ENCODE measurements at regions not wholly inside any gene's neighbourhood (a gene's known extent, or its start where the extent isn't known, plus 50 kb on each side); places are given as distances from the start of the nearest gene placed in this dataset.

DNA sequence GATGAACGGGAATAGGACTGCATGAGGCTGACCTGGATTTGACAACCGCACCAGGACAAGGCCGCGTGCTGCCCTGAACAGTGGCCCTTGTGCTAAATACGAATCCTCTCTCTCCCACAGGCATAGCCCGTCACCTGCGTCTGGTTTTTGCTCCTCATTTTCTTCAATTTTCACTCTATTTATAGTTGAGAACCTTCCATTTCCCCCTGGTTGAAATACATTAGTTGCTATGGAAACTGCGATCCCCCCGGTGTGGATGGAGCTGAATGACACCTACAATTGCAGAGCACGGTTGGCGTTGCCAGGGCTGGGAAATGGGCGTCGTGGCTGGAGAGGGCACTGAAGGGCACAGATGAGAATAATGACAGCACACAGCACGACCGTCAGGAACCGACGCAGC is 158.6 kb upstream of the PITRM1 start:
- no peak for DNase-seq
- TF ChIP-seq CTCF (conservative IDR thresholded peaks at IDR 0.05; ENCODE audit: low read depth, low read length) (no peak), EZH2 (IDR thresholded peaks at IDR 0.05; ENCODE audit: low read length, unreplicated experiment) (no peak), EZH2phosphoT487 (IDR thresholded peaks at IDR 0.05; ENCODE audit: borderline replicate concordance, low read length) (no peak)
- Histone ChIP-seq H2AFZ (ENCODE audit: low read length) (no peak overlapping the region), H3K9me3 (ENCODE audit: low read length) (no peaks in the 10 kb centered on the region), H3K36me3 (ENCODE audit: low read depth, low read length) (no peaks in the 10 kb centered on the region), H3K4me1 (ENCODE audit: insufficient read depth, low read length) (peaks cover 9% of the 10 kb centered on the region; the same call in 1 of the 2 replicates), H3K27me3 (ENCODE audit: low read length) (no peaks in the 10 kb centered on the region), H3F3A (ENCODE audit: low read length, unreplicated experiment) (no peaks in the 10 kb centered on the region), H3K27ac (ENCODE audit: low read length) (no peak overlapping the region), H3K4me2 (ENCODE audit: low read length) (no peak overlapping the region), H3K9ac (ENCODE audit: low read length) (no peak overlapping the region), H3K79me2 (ENCODE audit: low read length) (no peaks in the 10 kb centered on the region), H3K9me2 (replicated peaks; ENCODE audit: low read length) (no peaks in the 10 kb centered on the region), H3K4me3 (ENCODE audit: low read length) (no peak overlapping the region), H4K20me1 (ENCODE audit: low read length) (no peaks in the 10 kb centered on the region)
- ChIA-PET CTCF (no interaction called here), POLR2A (ENCODE audit: unreplicated experiment) (no interaction called here)
- intact Hi-C loops (cut with micrococcal nuclease) = no loop called here
- BruUV-seq (replicated peaks) = no TSS peak
- no peak for ATAC-seq

GRCh38 chr10:3330663-3331062 is 158.1 kb upstream of the PITRM1 start:
- peak; percentile 38 for DNase-seq
- Histone ChIP-seq H3K4me1 (ENCODE audit: insufficient read depth, low read length) (peaks cover 9% of the 10 kb centered on the region; the same call in 1 of the 2 replicates), H3K79me2 (ENCODE audit: low read length) (no peaks in the 10 kb centered on the region), H3K27ac (ENCODE audit: low read length) (no peak overlapping the region), H3K4me3 (ENCODE audit: low read length) (no peak overlapping the region), H3K9ac (ENCODE audit: low read length) (no peak overlapping the region), H3F3A (ENCODE audit: low read length, unreplicated experiment) (no peaks in the 10 kb centered on the region), H4K20me1 (ENCODE audit: low read length) (no peaks in the 10 kb centered on the region), H3K4me2 (ENCODE audit: low read length) (no peak overlapping the region), H2AFZ (ENCODE audit: low read length) (no peak overlapping the region), H3K36me3 (ENCODE audit: low read depth, low read length) (no peaks in the 10 kb centered on the region), H3K9me3 (ENCODE audit: low read length) (no peaks in the 10 kb centered on the region), H3K9me2 (replicated peaks; ENCODE audit: low read length) (no peaks in the 10 kb centered on the region), H3K27me3 (ENCODE audit: low read length) (no peaks in the 10 kb centered on the region)
- no TSS peak for BruUV-seq (replicated peaks)
- intact Hi-C loops (cut with micrococcal nuclease) = no loop called here
- peak; percentile 96 for ATAC-seq
- ChIA-PET CTCF (no interaction called here), POLR2A (ENCODE audit: unreplicated experiment) (no interaction called here)
- TF ChIP-seq EZH2 (IDR thresholded peaks at IDR 0.05; ENCODE audit: low read length, unreplicated experiment) (no peak), CTCF (conservative IDR thresholded peaks at IDR 0.05; ENCODE audit: low read depth, low read length) (no peak), EZH2phosphoT487 (IDR thresholded peaks at IDR 0.05; ENCODE audit: borderline replicate concordance, low read length) (no peak)

DNA sequence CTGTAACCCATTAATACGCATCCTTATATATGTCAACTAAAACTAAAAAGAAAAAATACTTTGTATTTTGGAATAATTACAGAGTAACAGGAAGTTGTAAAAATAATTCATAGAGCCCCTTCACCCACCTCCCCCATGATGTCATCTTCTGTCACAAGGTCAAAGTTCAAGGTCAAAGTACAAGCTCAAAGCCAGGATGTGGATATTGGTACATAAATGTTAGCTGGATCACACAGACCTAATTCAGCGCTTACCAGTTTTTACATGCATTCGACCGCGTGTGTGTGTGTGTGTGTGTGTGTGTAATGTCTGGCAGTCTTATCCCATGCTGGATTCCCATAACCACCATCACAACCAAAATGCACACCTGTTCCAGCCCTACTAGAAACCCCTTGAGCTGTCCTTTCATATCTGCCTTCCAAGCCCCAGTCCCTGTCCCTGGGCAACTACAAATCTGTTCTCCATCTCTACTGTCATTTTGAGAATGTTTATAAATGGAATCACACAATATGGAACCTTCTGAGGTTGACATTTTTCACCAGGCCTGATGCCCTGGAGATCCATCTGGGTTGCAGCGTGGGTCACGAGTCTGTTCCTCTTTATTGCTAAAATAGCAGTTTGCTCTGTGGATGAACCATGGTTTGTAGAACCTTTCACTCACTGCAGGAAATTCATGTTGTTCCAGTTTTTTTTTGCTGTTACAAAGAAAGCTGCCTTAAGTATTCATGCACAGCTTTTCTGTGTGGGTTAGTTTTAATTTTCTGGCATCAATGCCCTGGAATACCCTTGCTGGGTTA is 153.6 kb upstream of the PITRM1 start:
- ChIA-PET POLR2A (ENCODE audit: unreplicated experiment) (no interaction called here), CTCF (no interaction called here)
- Histone ChIP-seq H3K9me2 (replicated peaks; ENCODE audit: low read length) (no peaks in the 10 kb centered on the region), H2AFZ (ENCODE audit: low read length) (no peak overlapping the region), H3K4me2 (ENCODE audit: low read length) (no peak overlapping the region), H3K4me3 (ENCODE audit: low read length) (no peak overlapping the region), H4K20me1 (ENCODE audit: low read length) (no peaks in the 10 kb centered on the region), H3K79me2 (ENCODE audit: low read length) (no peaks in the 10 kb centered on the region), H3K27me3 (ENCODE audit: low read length) (no peaks in the 10 kb centered on the region), H3K27ac (ENCODE audit: low read length) (no peak overlapping the region), H3K9me3 (ENCODE audit: low read length) (no peaks in the 10 kb centered on the region), H3K36me3 (ENCODE audit: low read depth, low read length) (no peaks in the 10 kb centered on the region), H3K9ac (ENCODE audit: low read length) (no peak overlapping the region), H3K4me1 (ENCODE audit: insufficient read depth, low read length) (peaks cover 23% of the 10 kb centered on the region), H3F3A (ENCODE audit: low read length, unreplicated experiment) (no peaks in the 10 kb centered on the region)
- intact Hi-C loops (cut with micrococcal nuclease) = no loop called here
- no peak for DNase-seq
- no peak for ATAC-seq
- no peak for TF ChIP-seq CTCF (conservative IDR thresholded peaks at IDR 0.05; ENCODE audit: low read depth, low read length)
- no peak for TF ChIP-seq EZH2phosphoT487 (IDR thresholded peaks at IDR 0.05; ENCODE audit: borderline replicate concordance, low read length)
- TF ChIP-seq EZH2 (IDR thresholded peaks at IDR 0.05; ENCODE audit: low read length, unreplicated experiment) = no peak
- no TSS peak for BruUV-seq (replicated peaks)

Data from PC-3 (cell line).